NCI-H1105 treated with DMSO at 0.1 percent for 48 hours (cell line): ENCODE measurements at regions not wholly inside any gene's neighbourhood (a gene's known extent, or its start where the extent isn't known, plus 50 kb on each side); places are given as distances from the start of the nearest gene placed in this dataset.

Experiments
- DNase-seq: peaks from one replicate; lab custom pipeline; 2025; lab: John Stamatoyannopoulos, UW

DNA sequence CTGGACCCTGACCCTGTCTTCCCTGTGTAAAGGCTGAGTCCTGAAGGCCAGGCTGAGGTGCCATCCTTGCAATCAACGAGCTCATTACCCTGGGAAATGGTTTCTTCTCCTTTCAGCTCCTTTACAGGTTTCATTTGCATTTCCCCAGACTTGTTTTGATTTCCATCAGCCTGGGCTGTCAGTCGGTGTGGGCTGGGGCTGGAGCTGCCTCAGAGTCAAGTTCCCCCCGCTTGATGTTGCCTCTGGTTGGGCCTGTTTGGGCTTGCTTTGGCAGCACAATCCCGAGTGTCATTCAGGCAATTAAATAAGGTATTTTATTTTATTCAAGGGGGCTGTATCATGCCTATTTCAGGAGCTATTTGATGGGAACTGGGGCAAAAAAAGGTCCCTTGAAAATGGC is 424.9 kb downstream of the INSC start:
- DNase-seq = peak; percentile 75

DNA sequence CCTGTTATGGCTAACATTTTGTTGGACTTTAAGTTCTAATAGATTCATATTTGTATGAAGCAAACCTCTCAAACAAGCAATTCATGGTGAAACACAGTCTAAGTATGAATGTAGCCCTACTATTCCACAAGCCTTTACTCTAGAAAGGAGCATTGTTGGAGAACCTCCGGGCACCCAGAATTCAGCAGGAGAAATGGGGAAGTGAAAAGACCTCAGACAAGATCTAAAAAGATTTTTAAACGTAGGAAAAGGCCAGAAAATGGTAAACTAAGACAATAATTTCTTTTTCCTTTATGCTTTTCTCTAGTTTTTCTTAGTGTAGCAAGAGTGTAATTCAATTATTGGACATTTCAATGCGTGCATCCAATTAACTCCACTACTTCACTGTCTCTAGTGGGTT is 426.4 kb downstream of the INSC start:
- no peak for DNase-seq

DNA sequence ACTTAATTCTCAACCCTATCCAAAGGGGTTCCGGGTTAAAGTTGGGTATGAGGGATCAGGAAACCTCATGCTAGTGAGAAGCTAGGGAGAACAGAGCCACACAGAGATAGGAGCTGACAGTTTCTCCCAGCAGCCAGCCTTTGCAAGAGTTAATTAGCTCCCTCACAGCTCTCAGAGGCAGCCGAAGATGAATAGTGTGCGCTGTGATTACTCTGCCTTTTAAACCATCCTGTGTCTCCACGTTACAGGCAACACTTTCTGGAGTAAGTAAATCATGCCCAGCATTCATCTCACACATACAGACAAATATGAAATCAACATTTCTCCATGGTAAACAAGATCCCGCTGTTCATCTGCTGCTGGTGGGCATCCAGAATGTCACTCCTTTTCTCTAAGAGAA is 429.6 kb downstream of the INSC start:
- DNase-seq = no peak

DNA sequence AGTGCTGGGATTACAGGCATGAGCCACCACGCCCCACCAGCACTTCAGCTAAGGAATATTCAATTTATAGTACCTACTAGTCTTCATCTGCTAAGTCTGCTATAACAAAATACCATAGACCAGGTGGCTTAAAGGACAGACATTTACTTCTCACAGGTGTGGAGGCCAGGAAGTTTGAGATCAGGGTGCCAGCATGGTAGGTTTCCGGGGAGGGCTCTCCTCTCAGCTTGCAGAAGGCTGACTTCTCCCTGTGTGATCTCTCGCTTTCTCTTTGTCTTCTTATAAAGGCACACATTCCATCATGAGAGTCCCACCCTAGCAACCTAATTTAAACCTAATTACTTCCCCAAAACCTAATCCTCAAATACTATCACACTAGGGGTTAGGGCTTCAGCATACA is 433.0 kb downstream of the INSC start:
- no peak for DNase-seq

DNA sequence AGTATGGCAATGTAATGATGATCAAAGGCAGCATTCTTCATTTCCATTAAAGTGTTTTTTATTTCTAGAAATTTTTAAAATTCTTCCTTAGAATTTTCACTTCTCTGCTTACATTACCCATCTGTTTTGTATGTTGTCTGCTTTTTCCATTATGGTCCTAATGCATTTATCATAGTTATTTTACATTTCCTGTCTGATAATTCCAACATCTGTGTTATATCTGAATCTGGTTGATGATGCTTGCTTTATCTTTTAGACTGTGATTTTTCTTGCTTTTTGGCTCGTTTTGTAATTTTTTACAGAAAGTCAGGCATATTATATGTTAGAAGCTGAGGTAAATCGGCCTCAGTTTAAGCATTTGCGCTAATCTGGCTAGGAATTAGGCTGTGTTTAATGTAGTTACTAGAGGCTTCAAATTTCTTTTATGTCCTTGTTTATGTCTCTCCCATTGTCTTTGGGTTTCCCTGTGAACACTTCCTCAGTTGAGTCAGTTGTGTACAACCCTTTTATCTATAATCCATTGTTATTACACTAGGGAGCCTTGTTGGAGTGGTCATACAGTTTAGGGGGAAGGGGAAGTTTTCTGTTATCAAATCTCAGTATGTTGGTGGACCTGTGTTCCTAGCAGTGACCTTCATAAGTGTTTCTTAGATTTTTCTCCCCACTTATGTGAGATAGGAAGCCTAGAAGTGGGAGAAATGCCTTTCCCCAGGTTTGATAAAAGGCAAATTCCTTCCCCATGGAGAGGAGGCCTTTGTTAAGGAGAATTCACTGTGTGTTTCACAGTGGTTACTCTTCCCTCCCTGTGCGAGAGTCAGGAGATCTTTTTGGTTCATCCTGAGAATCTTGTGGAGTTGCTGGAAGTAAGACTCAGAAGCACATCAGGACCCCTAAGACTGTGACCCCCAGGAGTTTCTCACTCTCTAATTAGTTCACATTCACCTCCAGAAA is 437.5 kb downstream of the INSC start:
- DNase-seq = no peak

DNA sequence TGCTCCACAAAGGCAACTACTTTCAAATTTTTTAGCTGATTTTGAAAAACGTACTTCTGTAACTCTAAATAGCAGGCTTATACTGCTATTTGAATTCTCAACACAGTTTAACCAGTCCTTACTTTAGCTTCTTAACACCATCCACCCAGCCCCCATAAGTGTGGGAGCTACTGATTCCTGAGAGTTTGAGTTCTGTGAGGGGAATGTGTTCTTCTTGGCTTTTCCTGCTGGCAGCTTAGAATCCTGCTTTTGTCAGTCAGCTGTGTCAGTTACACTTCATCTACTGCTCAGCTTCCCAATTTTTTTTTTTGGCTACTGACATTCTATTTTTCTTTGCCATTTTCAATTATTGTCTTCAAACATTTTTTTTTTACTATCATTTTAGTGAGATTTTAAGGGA is 440.4 kb downstream of the INSC start:
- DNase-seq = no peak

DNA sequence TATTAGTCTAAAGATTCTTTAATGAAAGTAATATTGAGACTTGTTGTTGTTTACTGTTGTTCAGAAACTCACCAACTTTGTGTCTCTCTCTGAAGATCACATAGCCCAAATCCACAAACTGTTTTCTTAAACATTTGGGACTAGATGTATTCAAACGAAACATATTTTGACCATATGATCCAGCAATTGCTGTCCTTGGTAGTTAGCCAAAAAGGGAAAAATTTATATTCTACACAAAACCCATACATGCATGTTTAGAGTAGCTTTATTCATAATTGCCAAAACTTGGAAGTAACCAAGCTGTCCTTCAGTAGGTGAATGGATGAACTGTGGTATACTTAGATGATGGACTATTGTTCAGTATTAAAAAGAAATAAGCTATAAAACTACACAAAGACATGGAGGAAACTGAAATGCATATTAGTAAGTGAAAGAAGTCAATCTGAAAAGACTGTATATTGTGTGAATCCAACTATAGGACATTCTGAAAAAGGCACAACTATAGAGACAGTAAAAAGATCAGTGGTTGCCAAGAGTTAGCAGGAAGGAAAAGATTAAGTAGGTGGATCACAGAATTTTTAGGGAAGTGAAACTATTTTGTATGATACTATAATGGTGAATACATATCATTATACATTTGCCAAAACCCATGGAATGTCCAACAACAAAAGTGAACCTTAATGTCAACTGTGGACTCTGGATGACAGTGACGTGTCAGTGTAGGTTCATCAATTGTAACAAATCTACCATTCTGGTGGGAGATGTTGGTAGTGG is 442.9 kb downstream of the INSC start:
- no peak for DNase-seq

DNA sequence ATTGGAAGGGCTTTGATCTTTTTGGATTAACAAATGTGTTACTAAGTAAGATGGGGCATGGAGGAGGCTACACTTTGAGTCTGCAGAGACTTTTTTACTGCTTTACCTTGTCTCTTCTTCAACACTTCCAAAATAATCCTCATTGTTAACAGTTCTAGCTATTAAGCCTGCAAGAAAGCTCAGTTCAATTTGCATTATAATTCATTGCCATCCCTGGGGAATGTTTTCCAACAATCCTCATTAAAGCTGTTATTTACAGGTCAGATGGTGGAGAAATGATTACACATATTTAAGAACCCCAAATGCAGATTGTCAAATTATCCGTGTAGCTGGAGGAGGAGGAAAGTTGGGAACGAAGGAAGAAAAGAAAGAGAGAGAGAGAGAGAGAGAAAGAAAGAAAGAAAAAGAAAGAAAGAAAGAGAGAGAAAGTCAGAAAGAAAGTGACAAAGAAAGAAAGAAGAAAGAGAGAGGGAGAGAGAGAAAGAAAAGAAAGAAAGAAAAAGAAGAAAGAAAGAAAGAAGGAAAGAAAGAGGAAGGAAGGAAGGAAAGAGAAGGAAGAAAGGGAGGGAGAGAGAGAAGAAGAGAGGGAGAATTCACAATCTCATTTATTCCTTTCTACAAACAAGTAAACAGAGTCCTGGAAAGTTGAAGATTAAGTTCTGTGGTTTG is 443.9 kb downstream of the INSC start:
- DNase-seq = no peak

DNA sequence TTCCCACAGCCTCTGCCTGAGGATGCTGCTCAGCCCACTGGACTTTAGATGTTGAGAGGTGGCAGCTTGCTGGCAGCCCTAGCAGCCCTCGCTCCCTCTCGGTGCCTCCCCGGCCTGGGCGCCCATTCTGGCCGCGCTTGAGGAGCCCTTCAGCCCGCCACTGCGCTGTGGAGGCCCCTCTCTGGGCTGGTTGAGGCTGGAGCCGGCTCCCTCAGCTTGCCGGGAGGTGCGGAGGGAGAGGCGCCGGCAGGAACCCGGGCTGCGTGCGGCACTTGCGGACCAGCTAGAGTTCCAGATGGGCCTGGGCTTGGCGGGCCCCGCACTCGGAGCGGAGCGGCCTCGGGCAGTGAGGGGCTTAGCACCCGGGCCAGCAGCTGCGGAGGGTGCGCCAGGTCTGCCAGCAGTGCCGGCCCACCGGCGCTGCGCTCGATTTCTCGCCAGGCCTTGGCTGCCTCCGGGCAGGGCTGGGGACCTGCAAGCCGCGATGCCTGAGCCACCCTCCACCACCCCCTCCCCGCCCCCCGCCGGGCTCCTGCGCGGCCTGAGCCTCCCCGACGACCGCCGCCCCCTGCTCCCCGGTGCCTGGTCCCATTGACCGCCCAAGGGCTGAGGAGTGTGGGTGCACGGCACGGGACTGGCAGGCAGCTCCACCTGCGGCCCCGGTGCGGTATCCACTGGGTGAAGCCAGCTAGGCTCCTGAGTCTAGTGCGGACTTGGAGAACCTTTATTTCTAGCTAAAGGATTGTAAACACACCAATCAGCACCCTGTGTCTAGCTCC is 446.2 kb downstream of the INSC start:
- DNase-seq = no peak

DNA sequence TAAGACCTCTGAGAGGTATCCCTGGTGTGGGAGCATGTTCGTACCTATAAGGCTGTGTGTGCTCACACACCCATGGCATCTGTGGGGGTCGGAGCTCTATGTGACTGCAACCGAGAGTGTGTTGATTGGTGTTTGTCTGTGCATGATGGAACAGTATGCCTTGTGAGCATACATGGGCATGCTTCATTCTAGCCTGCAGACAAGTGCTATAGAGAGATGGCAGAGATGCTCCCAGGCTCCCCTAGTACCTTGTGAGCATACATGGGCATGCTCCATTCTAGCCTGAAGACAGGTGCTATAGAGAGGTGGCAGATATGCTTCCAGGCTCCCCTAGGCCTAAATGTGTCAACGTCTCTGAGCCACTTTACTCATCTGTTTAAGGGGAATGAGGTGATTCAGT is 447.5 kb downstream of the INSC start:
- no peak for DNase-seq

DNA sequence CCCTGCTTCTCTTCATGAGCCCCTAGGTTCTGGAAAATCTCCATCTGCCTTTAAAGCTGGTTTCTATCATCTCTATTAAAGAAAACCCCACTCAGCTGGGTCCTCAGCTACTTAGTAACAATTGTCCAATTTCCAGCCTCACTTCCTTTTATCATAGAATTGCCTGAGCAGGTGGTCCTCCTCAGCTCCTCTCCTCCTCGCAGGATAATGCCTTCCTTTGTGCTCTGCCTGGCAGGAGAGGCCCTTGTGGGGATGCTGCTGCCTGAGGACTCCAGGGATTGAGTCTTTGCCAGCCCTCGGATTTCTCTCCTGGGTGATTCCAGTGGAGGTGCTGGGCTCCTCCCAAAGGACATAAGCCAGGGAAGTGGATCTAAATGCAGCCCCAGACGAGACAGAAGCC is 448.3 kb downstream of the INSC start:
- DNase-seq = peak; percentile 69

DNA sequence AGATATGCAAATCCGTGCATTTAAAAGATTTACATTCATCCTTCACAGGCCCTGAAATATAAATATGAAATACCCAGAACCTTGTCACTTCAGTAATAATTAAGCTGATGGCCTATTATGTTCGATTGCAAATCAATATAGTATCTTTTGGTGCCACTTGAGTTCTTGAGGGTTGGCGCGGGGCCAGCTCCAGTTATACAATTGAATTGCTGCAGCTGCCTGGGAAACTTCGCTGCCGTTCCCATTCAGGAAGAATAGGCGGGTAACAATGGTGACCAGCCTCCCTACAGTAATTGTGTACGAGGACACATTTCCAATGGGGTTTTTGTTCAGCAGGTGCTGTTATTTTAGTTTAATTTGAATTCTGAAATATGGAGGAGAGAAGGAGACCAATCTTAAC is 451.2 kb downstream of the INSC start:
- DNase-seq = peak; percentile 98

DNA sequence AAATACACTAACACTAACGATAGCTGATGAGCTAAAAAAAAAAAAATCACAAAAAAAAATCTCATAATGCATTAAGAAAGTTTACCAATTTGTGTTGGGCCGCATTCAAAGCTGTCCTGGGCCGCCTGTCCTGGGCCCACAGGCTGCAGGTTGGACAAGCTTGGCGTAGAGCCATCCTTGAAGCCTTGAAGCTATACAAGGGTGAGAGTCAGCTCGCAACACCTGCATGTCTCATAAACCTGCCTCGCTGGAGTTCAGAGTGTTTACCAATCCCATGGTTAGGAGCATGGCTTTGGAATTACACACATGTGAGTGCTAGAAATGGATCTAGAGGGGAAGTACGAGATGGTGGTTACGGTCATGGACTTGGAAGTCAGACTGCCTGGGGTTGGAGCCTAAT is 453.7 kb downstream of the INSC start:
- DNase-seq = peak; percentile 38

DNA sequence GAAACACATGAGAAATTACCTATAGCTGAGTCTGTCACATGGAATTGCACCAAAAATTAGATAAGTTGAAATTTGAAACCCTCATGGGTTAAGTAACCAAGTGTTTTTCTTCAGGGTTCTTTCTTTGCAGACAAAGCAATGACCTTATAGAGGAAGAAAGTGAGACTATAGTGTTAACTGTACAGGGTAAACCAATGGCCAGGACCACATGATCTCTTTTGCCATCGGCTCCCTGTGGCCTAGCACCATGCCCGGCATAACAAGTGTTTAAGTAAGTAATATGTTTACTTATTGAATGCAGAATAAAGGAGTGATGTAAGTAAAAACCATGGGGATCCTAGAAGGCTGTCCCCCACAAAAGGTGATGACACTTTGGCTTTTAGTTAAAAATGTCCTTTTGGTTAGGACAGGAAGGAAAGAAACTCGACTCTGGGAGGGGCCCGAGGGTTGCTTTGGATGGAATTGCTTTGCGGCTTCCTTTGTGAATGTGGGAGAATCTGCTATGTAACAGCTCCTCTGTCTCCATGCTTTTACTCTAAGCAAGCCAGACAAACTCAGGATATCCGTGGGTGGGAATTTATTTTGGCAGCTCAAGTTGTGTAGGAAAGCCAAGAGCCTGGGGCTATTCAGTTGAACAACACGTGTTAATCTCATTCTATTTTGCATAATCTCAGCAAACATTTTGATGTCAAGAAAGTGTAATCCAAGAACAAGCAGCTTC is 454.7 kb downstream of the INSC start:
- DNase-seq = no peak

DNA sequence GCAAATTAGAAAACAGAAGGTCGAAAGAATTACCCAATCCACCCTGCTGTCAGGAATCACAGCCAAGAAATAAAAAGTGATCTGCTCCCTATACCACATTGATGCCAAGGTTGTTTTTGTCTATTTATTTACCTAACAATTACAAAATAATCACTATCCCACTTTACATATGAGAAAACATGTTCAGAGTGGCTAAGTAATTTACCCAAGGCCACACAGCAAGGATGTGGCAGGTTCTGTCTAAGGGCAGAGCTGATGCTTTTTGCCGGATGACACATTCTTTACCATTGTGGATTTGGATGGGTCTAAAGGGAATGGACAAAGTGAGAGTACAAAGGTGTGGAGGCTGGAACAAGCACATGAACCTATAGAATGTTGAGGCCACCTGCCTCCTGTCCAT is 460.7 kb downstream of the INSC start:
- DNase-seq = no peak

DNA sequence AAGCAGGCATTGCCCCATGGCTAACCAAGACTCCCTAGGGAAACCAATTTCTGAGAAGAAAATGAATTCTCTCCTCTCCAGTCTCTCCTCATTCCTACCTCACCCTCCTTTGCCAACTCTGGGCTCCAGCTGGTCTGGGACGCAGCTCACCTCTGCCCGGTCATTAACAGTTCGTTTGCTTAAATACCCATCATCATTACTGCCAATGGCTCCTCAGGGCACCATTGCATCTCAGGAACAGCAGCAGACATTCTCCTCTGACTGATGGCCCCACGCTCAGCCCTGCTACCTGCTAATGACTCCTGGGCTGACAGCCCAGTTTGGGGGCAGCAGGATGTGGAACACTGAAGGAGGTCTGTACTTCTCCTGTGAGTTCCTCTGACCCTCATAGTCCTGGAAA is 462.0 kb downstream of the INSC start:
- no peak for DNase-seq

DNA sequence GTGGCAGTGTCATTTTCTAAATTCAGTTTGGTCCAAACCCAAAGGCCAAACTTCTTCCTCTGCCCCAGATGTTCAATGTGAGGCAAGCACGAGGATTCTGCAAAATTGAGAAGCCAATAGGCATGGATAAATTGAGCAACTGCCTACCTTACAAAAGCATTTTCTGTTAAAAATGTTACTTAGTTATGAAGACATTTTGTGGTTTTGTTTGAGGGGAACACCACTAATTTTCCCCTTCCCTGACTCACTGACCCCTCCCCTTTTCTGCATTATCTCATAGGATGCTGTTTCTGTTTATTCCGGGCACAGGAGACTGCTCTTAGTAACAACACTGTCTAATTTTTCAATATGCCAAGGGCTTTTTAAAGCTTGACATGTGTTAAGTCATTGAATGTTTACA is 462.8 kb downstream of the INSC start:
- DNase-seq = no peak

DNA sequence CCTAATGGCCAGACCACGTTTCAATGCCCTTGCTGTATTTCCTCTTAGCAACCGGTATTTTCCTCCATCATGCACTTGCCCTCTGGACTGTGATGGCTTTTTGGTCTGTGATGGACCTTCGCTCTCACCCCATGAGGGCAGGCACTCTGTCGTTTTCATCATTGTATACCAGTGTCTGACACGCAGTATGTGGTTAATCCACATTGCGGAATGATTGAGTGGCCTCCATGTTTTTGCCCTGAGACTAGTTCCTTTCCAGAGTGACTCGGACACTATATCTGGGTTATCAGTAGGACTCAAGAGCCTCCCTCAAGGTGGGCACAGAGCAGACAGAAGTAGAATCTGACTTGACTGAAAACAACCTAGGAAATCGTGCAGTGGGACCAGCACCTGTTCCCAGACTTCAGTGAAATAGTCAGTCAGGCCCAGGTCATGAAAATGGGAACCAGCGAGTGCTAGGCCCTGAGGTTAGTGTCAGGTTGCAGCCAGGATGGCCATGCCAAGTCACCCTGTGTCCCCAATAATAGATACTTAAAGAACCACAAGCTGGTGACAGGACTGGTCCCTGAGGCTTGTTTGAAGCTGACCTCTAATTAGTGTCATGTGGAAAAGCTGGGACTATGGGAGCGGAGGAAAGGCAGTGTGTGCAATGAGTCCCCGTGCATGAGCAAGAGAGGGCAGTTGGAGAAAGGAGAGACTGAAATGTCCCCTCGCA is 464.7 kb downstream of the INSC start:
- no peak for DNase-seq

DNA sequence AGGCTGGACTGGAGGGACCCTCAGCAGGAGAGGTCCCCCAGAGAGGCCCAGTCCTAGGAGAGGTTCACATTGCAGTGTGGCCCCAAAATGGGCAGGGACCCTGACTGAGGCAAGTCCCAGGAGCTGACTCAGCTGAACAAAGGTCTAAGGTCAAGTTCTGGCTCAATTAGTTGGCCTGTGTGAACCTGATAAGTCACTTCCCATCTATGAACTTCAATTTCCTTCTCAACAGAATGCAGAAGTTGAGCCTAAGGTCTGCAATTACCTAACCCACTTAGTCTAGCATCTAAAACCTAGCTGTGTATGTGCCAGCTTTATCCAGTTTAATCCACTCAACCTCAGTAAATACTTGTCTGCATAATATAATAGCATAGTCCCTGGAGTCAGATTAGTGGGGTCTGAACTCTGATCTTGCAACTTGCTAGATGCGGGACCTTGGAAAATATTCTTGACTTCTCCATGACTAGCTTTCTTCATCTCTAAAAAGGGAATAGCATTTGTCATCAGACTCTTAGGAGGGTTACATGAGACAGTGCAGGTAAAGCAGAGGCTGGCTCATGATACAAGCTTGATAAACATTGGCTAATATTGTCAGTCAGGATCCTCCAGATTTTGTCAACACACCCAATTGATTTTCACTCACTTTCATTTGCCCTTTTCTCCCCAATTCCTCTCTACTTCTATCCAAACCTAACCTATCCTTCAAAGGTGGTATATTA is 465.5 kb downstream of the INSC start:
- DNase-seq = no peak

DNA sequence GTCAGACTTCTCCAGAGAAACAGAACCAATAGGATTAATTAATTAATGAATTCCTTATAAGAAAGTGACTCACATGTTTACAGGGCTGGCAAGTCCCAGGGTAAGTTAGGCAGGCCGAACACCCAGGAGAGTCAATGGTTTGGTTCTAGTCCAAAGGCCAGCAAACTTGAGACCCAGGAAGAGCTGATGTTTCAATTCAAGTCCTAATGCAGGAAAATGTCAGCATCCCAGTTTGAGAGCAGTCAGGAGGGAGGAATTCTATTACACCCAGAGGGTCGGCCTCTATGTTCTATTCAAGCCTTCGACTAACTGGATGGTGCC is 466.0 kb downstream of the INSC start:
- no peak for DNase-seq
